Cardiac fibroblast (primary cell): ENCODE measurements at regions not wholly inside any gene's neighbourhood (a gene's known extent, or its start where the extent isn't known, plus 50 kb on each side); places are given as distances from the start of the nearest gene placed in this dataset.
A peak's percentile ranks its signal among the peaks of the same experiment; 100 is the strongest.

ENCODE experiments used
- DNase-seq, 2 donors: peaks; one replicate each; pipeline versions ENCODE4 v3.0.0 to v3.0.0-alpha.2; 2010; ENCODE audit warnings: low read depth in 2 of 2
- H3K4me3 ChIP-seq, 2 donors: replicated peaks in 1 of 2; 1 replicate in 1 of 2; 2 replicates in 1 of 2; pipeline ENCODE4 v1.5.1; 2011; ENCODE audit warnings: low read depth in 2 of 2, low read length in 2 of 2, mild to moderate bottlenecking in 2 of 2, moderate library complexity in 1 of 2
- CTCF ChIP-seq: IDR thresholded peaks from one replicate; pipeline ENCODE4 v1.5.1; 2011; ENCODE audit warnings: low read depth, mild to moderate bottlenecking, low read length, inconsistent platforms

DNA sequence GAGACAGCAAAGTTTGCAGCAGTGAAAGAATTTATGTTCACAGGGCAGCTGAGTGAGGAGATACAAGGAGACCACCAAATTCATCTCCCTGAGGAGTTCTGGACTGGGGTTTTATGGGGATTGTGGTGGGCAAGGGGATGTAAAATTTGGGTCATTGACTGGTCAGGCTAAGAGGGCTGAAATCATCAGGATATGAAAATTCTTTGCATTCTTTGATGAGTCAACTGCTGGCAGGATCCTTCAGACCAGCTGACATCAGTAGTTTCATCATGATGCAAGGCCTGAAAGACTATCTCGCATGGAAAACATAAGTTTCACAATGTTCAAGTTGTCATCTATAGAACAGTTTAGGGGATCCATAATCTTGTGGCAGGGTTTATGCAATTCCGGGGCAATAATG lies 869.5 kb upstream of the PCDH9 start:
- DNase-seq = peak; percentile 2 to 23
- TF ChIP-seq CTCF = no peak
- H3K4me3 ChIP-seq = no peak overlapping the region

DNA sequence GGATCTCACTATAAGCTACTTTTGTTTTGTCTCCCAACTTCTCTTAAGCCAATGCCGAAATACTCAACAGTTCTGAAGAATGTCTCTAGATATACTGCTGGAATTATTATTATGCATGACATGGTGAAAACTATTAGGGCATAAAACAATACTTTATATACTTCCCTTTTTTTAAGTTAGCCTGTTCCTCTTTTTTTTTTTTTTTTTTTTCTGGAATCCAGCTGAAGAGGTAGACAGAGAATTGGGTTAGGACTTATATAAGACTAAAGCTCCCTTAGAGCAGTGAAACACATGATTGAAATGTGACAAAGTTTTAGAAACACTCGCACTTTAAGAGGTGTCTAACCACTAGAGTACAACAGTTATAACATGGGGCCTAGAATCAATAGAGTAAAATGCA lies 850.9 kb upstream of the PCDH9 start:
- H3K4me3 ChIP-seq = no peak overlapping the region
- TF ChIP-seq CTCF = no peak
- DNase-seq = no peak

GRCh38 chr13:68078874-68079273 lies 848.7 kb upstream of the PCDH9 start:
- H3K4me3 ChIP-seq = no peak overlapping the region
- DNase-seq = no peak
- no peak for TF ChIP-seq CTCF

DNA sequence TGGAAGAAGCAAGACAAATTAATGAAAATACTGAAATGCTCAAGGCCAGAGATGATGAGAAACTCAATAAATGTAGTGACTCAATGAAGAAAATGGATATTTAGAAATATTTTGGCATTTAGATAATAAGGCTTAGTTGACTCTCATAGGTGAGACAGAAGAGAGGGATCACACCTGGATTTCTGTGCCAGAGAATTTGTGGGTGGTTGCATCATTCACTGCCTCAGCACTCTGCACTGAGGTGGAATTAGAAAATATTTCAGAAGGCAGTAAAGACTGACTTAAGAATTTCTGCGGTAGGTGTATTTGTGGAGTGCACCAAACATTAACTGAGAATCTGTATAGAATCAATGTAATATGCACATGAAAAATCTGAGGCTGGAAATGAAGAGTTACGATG lies 848.3 kb upstream of the PCDH9 start:
- no peak for TF ChIP-seq CTCF
- H3K4me3 ChIP-seq = no peak overlapping the region
- no peak for DNase-seq

DNA sequence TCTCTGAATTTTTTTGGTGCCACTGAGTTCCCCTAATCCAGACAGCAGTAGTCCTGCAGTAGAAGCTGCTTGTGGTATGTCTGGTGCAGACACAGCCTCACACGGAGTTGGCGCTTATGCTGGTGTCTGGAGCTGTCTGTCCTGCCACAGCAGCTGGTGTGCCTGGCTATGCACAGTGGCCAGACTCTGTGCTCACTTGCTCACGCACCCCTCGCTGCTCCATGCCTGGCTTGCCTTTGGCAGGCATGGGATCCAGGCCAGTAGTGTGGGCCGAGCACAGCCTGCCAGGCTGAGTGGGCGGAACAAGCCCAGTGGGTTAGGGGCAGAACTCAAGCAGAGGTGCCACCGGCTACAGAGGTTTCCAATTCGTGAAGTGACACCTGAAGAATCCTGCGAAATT lies 845.9 kb upstream of the PCDH9 start:
- no peak for DNase-seq
- TF ChIP-seq CTCF = no peak

DNA sequence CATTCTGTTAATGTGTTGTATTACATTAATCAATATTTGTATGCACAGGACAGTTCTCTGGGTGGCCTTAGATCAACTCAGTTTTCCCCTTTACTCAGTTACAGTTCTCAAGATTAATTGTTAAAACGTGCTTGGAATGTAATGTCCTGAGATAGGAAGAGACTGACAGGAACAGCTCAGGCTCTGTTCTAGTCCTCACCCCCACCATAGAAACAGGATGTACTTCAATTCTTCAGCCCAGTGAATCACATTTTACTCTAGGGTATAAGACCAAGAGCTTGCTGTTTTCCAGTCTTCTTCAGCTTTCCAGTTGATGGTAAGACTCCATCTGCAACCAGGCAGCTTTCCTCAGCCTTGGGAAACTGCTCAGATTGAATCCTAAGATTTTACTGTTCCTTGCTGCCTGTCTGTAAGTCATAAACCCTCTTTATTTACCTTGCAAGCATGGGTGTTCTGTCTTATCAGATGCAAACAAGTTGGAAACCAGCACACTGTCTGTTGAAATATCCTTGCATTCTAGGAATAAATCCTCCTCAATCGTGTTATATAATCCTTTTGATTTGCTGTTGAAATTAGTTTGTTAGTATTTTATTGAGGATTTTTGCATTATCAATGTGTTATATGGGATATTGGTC lies 836.9 kb upstream of the PCDH9 start:
- H3K4me3 ChIP-seq = no peak overlapping the region
- TF ChIP-seq CTCF = no peak
- DNase-seq = no peak

More for the DNA sequence above, 845.9 kb upstream of the PCDH9 start:
- H3K4me3 ChIP-seq = no peak overlapping the region
